Activated CD4-positive, alpha-beta T cell treated with anti-CD3 and anti-CD28 coated beads, Interleukin-2, amount 10 ng/mL, durations not matched to agents 24 days and 14 days (primary cell): ENCODE measurements at regions not wholly inside any gene's neighbourhood (a gene's known extent, or its start where the extent isn't known, plus 50 kb on each side); places are given as distances from the start of the nearest gene placed in this dataset.
"Not testable (repeated sequence)": the region's sequence is repeated elsewhere in the genome, so short reads cannot be mapped to it uniquely, and the experiment has no call there.

Experiments
- DNase-seq: peaks from one replicate; pipeline ENCODE4 v3.0.0; 2022
- H3K27ac Mint-ChIP-seq: one replicate; pipeline ENCODE4 v1.8.0; 2022; ENCODE audit warnings: mild to moderate bottlenecking, mixed read lengths
- H3K27me3 Mint-ChIP-seq: one replicate; pipeline ENCODE4 v1.8.0; 2022; ENCODE audit warnings: mixed read lengths
- H3K36me3 Mint-ChIP-seq: one replicate; pipeline ENCODE4 v1.8.0; 2022; ENCODE audit warnings: low read depth, mild to moderate bottlenecking, mixed read lengths
- H3K4me1 Mint-ChIP-seq: one replicate; pipeline ENCODE4 v1.8.0; 2021; ENCODE audit warnings: mixed read lengths
- H3K4me3 Mint-ChIP-seq: one replicate; pipeline ENCODE4 v1.8.0; 2022; ENCODE audit warnings: mild to moderate bottlenecking, moderate library complexity, mixed read lengths
- H3K9me3 Mint-ChIP-seq: one replicate; pipeline ENCODE4 v1.8.0; 2021; ENCODE audit warnings: mixed read lengths
- intact Hi-C: fragments of 100-400 bp; cut with micrococcal nuclease; formaldehyde crosslinking; loops from one replicate; pipeline ENCODE4 v1.15.1; 2023

DNA sequence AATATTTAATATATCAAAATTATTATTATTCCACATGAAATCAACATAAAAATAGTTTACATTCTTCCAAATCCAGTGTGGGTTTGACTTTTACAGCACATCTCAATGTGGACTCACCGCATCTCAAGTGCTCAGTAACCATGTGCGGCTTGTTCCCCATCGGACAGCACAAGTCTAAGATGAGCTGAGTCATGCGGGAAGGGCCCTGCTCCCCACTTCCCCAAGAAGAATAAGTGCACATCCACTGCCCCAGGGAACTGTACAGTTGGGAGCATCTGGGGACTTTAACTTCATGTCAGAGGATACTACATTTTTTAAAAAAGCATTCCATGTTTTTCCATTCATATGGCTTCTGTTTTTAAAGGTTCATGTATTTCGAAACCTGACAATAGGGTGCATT is 325.6 kb downstream of the BTBD3 start:
- H3K4me3 Mint-ChIP-seq, result no peak overlapping the region
- no peak for DNase-seq
- no peaks in the 10 kb centered on the region for H3K4me1 Mint-ChIP-seq
- intact Hi-C loops, result no loop called here
- H3K27me3 Mint-ChIP-seq, result no peaks in the 10 kb centered on the region
- no peaks in the 10 kb centered on the region for H3K9me3 Mint-ChIP-seq
- no peaks in the 10 kb centered on the region for H3K36me3 Mint-ChIP-seq
- H3K27ac Mint-ChIP-seq, result no peak overlapping the region

DNA sequence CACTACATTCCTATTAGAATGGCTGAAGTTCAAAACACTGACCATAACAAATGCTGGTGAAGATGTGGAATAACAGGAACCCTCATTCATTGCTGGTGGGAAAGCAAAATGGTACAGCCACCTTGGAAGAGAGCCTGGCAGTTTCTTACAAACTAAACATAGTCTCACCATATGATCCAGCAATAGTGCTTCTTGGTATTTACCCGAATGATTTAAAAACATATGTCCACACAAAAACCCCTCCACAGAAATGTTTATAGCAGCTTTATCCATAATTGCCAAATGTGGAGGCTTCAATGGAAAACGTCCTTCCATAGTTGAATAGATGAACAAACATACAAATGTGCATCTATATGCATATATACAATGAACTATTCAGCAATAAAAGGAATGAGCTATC is 330.8 kb downstream of the BTBD3 start:
- no peak for DNase-seq
- H3K27me3 Mint-ChIP-seq, result no peaks in the 10 kb centered on the region
- H3K4me3 Mint-ChIP-seq, result no peak overlapping the region
- H3K27ac Mint-ChIP-seq, result no peak overlapping the region
- no peaks in the 10 kb centered on the region for H3K36me3 Mint-ChIP-seq
- no peaks in the 10 kb centered on the region for H3K4me1 Mint-ChIP-seq
- intact Hi-C loops, result no loop called here
- H3K9me3 Mint-ChIP-seq, result peaks cover 3% of the 10 kb centered on the region

DNA sequence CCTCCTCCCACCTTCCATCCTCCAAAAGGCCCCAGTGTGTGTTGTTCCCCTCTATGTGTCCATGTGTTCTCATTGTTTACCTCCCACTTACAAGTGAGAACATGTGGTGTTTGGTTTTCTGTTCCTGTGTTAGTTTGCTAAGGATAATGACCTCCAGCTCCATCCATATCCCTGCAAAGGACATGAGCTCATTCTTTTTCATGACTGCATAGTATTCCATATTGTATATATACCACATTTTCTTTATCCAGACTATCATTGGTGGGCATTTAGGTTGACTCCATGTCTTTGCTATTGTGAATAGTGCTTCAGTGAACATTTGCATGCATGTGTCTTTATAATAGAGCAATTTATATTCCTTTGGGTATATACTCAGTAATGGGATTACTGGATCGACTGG is 333.0 kb downstream of the BTBD3 start:
- H3K27ac Mint-ChIP-seq, DNase-seq, H3K9me3 Mint-ChIP-seq, H3K36me3 Mint-ChIP-seq, H3K4me3 Mint-ChIP-seq, H3K4me1 Mint-ChIP-seq, H3K27me3 Mint-ChIP-seq, intact Hi-C loops: not testable (repeated sequence)

DNA sequence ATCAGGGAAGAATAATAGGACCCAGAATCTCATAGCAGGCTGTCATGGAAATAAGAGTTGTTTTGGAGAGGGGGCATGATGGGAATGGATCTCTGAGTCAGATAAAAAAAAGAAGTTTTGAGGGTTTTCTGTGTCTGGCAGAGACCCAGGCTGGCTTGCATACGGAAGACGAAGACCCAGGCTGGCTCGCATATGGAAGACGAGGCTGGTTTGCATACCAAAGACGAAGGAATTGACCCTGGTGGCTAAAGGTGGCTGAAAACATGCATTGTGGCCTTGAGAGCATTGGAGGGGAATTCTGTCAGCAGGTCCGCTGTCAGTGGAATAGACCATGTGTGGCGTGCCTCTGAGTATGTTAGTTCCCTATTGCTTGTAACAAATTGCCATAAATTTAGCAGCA is 335.1 kb downstream of the BTBD3 start:
- DNase-seq, result no peak
- H3K27me3 Mint-ChIP-seq, result no peaks in the 10 kb centered on the region
- no peaks in the 10 kb centered on the region for H3K36me3 Mint-ChIP-seq
- peaks cover 3% of the 10 kb centered on the region for H3K9me3 Mint-ChIP-seq
- no peak overlapping the region for H3K27ac Mint-ChIP-seq
- no peaks in the 10 kb centered on the region for H3K4me1 Mint-ChIP-seq
- intact Hi-C loops, result no loop called here
- no peak overlapping the region for H3K4me3 Mint-ChIP-seq

DNA sequence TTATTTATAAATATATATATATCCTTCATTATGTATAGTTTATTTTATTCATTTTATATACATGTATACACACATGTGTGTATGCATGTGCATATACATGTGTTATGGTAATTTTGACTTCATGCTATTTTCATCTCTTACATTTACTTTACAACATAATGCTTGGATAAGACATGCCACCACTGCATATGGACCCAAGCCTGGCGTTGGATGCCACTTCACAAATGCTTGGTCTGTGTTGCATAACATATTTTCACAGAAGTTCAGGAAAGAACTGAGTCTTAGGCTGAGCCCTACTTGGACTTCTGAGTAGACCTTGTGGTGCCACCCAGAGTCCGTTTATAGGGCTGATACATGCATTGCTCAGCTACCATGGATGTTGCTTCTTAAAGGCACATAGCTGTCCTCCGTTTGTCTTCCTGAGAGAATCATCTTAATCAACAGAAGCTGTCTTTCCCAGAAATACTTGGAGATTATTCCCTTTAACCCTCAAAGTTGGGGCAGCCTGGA is 337.8 kb downstream of the BTBD3 start:
- intact Hi-C loops, result no loop called here

DNA sequence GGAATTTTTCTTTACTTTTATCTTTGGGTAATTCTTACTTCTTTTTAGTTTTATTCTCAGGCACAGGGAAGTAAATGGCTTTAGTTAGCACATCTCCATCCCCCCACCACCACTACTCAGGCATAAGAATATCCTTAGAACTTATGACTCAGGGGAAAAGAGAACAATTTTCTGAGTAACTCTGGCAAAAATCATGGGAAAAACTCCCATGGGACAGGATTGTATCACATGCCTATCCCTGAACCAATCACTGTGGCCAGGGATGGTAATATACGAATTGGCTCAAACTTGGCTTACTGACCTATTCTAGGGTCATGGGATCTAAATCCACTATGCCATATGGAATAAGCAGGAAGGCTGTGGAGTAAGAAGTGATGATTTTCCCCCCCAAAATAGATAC is 339.1 kb downstream of the BTBD3 start:
- Mint-ChIP-seq H3K4me1 (no peaks in the 10 kb centered on the region), H3K4me3 (no peak overlapping the region), H3K27me3 (no peaks in the 10 kb centered on the region)

More for the DNA sequence above, 337.8 kb downstream of the BTBD3 start:
- H3K4me1 Mint-ChIP-seq, result no peaks in the 10 kb centered on the region
- no peaks in the 10 kb centered on the region for H3K36me3 Mint-ChIP-seq
- H3K27ac Mint-ChIP-seq, result no peak overlapping the region
- no peak for DNase-seq
- H3K9me3 Mint-ChIP-seq, result peaks cover 5% of the 10 kb centered on the region
- no peak overlapping the region for H3K4me3 Mint-ChIP-seq
- no peaks in the 10 kb centered on the region for H3K27me3 Mint-ChIP-seq

DNA sequence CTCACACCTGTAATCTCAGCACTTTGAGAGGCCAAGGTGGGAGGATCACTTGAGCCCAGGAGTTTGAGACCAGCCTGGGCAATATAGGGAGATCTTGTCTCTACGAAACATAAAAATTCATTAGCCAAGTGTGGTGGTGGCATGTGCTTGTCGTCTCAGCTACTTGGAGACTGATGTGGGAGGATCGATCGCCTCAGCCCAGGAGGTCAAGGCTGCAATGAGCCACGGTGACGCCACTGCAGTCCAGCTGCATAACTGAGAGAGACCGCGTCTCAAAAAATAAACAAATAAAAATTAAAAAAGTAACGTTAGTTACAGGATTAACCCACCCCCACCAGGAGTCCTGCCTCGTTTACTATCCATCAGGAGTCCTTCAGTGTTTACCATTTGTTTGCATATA is 345.1 kb downstream of the BTBD3 start:
- no peak for DNase-seq
- Mint-ChIP-seq H3K4me3 (no peak overlapping the region), H3K9me3 (peaks cover 3% of the 10 kb centered on the region), H3K4me1 (no peaks in the 10 kb centered on the region), H3K27me3 (no peaks in the 10 kb centered on the region), H3K27ac (no peak overlapping the region), H3K36me3 (no peaks in the 10 kb centered on the region)
- intact Hi-C loops, result no loop called here

More for the DNA sequence above, 339.1 kb downstream of the BTBD3 start:
- Mint-ChIP-seq H3K9me3 (peaks cover 3% of the 10 kb centered on the region), H3K27ac (no peak overlapping the region), H3K36me3 (no peaks in the 10 kb centered on the region)
- intact Hi-C loops, result no loop called here
- no peak for DNase-seq

DNA sequence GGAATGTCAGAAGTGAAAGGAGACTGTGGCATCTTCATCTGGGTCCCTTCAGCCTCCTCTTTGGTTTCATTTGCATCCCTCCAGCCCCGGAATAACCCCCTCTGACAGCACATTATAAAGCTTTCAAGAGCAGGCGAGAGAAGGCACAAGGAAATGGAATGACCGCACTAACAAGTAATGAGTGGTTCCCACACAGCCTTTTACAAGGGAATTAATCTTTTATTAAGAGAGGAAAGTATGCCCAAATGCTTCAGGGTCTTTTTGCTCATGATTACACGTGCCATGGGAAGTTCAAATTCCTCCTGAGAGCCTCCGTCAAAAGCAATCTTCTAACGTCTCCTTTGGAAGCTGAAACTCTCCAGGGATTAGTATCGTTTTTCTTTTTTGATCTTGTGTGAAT is 347.0 kb downstream of the BTBD3 start:
- Mint-ChIP-seq H3K4me3 (no peak overlapping the region), H3K9me3 (no peaks in the 10 kb centered on the region), H3K36me3 (no peaks in the 10 kb centered on the region), H3K4me1 (no peaks in the 10 kb centered on the region), H3K27me3 (no peaks in the 10 kb centered on the region), H3K27ac (no peak overlapping the region)
- intact Hi-C loops, result no loop called here
- DNase-seq, result no peak

GRCh38 chr20:12265662-12266061 is 348.0 kb downstream of the BTBD3 start:
- no peak for DNase-seq

GRCh38 chr20:12269579-12269978 is 351.9 kb downstream of the BTBD3 start:
- intact Hi-C loops, result no loop called here
- Mint-ChIP-seq H3K27ac (no peak overlapping the region), H3K27me3 (no peaks in the 10 kb centered on the region), H3K4me3 (no peak overlapping the region), H3K9me3 (no peaks in the 10 kb centered on the region), H3K36me3 (no peaks in the 10 kb centered on the region), H3K4me1 (no peaks in the 10 kb centered on the region)
- no peak for DNase-seq

More at GRCh38 chr20:12265662-12266061, 348.0 kb downstream of the BTBD3 start:
- H3K36me3 Mint-ChIP-seq, result no peaks in the 10 kb centered on the region
- H3K27ac Mint-ChIP-seq, result no peak overlapping the region
- H3K9me3 Mint-ChIP-seq, result no peaks in the 10 kb centered on the region
- no peak overlapping the region for H3K4me3 Mint-ChIP-seq
- H3K27me3 Mint-ChIP-seq, result no peaks in the 10 kb centered on the region
- no peaks in the 10 kb centered on the region for H3K4me1 Mint-ChIP-seq
- intact Hi-C loops, result no loop called here

DNA sequence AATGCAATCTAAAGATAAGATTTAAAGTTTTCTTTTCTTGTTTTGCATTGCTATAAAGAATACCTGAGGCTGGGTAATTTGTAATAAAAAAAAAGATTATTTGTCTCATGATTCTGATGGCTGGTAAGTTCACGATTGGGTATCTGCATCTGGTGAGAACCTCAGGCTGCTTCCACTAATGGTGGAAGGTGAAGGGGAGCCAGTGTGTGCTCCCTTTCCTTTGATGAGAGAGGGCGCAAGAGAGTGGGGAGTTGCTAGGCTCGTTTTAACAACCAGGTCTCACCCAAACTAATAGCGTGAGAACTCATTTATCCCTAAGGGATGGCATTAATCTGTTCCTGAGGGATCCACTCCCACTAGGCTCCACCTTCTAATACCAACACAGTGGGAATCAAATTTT is 353.2 kb downstream of the BTBD3 start:
- Mint-ChIP-seq H3K9me3 (no peaks in the 10 kb centered on the region), H3K4me3 (no peak overlapping the region), H3K27me3 (no peaks in the 10 kb centered on the region), H3K36me3 (no peaks in the 10 kb centered on the region), H3K4me1 (no peaks in the 10 kb centered on the region), H3K27ac (no peak overlapping the region)
- intact Hi-C loops, result no loop called here
- no peak for DNase-seq

- intact Hi-C loops, result no loop called here
- Mint-ChIP-seq H3K4me3 (no peak overlapping the region), H3K27me3 (no peaks in the 10 kb centered on the region), H3K4me1 (no peaks in the 10 kb centered on the region), H3K27ac (no peak overlapping the region), H3K36me3 (no peaks in the 10 kb centered on the region), H3K9me3 (no peaks in the 10 kb centered on the region)
- DNase-seq, result no peak
Measured at GRCh38 chr20:12276011-12276673, 358.4 kb downstream of the BTBD3 start.

DNA sequence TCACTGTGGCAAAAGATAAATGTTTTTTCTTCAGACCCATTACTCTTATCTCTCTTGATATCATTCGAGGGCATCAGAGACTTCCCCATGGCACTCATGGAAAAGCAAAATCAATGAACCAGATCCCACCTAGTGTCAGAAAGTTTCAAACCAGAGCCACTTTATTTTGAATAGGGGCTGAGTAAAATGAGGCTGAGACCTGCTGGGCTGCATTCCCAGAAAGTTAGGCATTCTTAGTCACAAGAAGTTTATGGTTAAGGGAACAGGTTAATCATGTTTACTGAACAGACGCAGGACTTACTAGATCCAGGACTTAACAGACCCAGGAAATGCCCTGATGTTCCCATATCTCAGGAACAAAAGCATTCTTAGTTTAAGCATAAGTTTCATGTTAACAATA is 369.9 kb downstream of the BTBD3 start:
- Mint-ChIP-seq H3K4me3 (no peak overlapping the region), H3K27me3 (no peaks in the 10 kb centered on the region), H3K4me1 (no peaks in the 10 kb centered on the region), H3K36me3 (no peaks in the 10 kb centered on the region), H3K27ac (no peak overlapping the region), H3K9me3 (peaks cover 11% of the 10 kb centered on the region)
- intact Hi-C loops, result no loop called here
- DNase-seq, result no peak

GRCh38 chr20:12289465-12289864 is 371.8 kb downstream of the BTBD3 start:
- peaks cover 8% of the 10 kb centered on the region for H3K9me3 Mint-ChIP-seq
- no peaks in the 10 kb centered on the region for H3K36me3 Mint-ChIP-seq
- no peaks in the 10 kb centered on the region for H3K27me3 Mint-ChIP-seq
- no peak overlapping the region for H3K4me3 Mint-ChIP-seq
- no peak overlapping the region for H3K27ac Mint-ChIP-seq
- intact Hi-C loops, result no loop called here
- DNase-seq, result no peak
- H3K4me1 Mint-ChIP-seq, result no peaks in the 10 kb centered on the region

DNA sequence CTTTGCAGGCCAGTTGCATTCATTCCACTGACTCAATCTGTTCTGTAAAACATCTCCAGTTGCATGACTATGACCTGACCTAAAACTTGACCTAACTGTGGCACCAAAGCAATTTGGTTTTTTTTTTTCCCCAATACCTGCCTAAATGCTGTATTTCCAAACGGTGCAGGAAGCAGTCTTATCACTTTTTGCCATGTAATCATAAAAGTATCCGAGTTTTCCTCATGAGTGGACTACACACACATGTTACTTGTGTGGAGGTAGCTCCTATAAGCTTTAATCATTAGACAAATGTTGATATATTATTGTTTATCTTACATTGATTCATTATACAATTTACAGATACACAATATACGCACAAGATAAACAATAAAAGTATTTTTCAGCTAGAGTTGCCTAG is 373.7 kb downstream of the BTBD3 start:
- H3K27me3 Mint-ChIP-seq, result no peaks in the 10 kb centered on the region
- H3K4me3 Mint-ChIP-seq, result no peak overlapping the region
- H3K9me3 Mint-ChIP-seq, result peaks cover 8% of the 10 kb centered on the region
- H3K27ac Mint-ChIP-seq, result no peak overlapping the region
- DNase-seq, result no peak
- no peaks in the 10 kb centered on the region for H3K4me1 Mint-ChIP-seq
- intact Hi-C loops, result no loop called here
- H3K36me3 Mint-ChIP-seq, result no peaks in the 10 kb centered on the region
